Osteocyte (in vitro differentiated cells): ENCODE measurements at regions not wholly inside any gene's neighbourhood (a gene's known extent, or its start where the extent isn't known, plus 50 kb on each side); places are given as distances from the start of the nearest gene placed in this dataset.

Experiments used
- DNase-seq: peaks from one replicate; pipeline ENCODE4 v3.0.0; 2021; ENCODE audit warnings: mixed read lengths; ENCODE audit not compliant: unreplicated experiment; ENCODE audit errors: extremely low spot score
- H3K27ac Mint-ChIP-seq: one replicate; pipeline ENCODE4 v1.8.0; 2021; ENCODE audit warnings: mild to moderate bottlenecking, mixed read lengths; ENCODE audit not compliant: unreplicated experiment
- H3K27me3 Mint-ChIP-seq: one replicate; pipeline ENCODE4 v1.8.0; 2021; ENCODE audit warnings: mixed read lengths; ENCODE audit not compliant: unreplicated experiment
- H3K36me3 Mint-ChIP-seq: one replicate; pipeline ENCODE4 v1.8.0; 2021; ENCODE audit warnings: mixed read lengths; ENCODE audit not compliant: unreplicated experiment
- H3K4me1 Mint-ChIP-seq: one replicate; pipeline ENCODE4 v1.8.0; 2021; ENCODE audit warnings: mixed read lengths; ENCODE audit not compliant: unreplicated experiment
- H3K4me3 Mint-ChIP-seq: one replicate; pipeline ENCODE4 v1.8.0; 2021; ENCODE audit warnings: mild to moderate bottlenecking, moderate library complexity, mixed read lengths; ENCODE audit not compliant: unreplicated experiment
- H3K9me3 Mint-ChIP-seq: one replicate; pipeline ENCODE4 v1.8.0; 2021; ENCODE audit warnings: mixed read lengths; ENCODE audit not compliant: unreplicated experiment
- TF ChIP-seq, protein P1 (sequence below): fragments of 200-600 bp; sonication (generic); IDR thresholded peaks from 2 replicates; pipeline ENCODE4 v1.5.0; 2021; ENCODE audit warnings: antibody characterized with exemption, mild to moderate bottlenecking, moderate library complexity

DNA sequence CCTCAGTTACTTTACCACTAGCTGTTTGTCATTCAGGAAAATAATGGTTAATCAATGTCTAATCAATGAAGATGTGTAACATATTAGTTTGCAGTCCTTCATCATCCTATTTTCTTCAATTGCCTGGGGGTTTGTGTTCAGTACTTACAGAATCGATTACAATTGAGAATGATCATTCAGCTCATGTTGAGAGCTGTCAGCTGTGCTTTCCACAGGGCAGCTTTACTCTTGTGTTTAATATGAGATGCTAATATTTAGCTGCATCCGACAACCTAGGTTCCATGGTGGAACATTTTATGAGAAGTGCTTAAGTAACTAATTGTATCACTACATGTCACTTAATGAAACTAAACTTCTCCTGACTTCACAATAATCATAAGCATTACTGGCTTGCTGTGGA is 191.9 kb downstream of the GRB14 start:
- H3K27me3 Mint-ChIP-seq = no peaks in the 10 kb centered on the region

DNA sequence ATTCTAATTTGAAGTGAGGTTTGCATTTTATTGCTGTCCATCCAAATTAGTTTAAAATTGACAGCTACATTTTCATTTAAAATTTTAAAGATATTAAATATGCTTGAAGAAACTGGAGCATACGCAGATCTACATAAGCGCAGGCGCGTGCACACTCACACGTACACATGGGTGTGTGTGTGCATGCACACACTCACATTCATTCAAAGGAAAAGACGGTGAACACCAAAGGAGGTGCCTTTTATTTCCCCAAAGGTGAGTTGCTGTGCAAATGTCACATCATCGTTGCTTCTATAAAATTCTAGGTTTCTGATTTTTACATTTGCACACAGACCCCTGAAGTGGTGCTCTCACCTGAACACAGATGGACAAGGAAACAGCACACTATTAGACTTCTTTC is 194.2 kb downstream of the GRB14 start:
- no peaks in the 10 kb centered on the region for H3K9me3 Mint-ChIP-seq
- H3K27me3 Mint-ChIP-seq = no peaks in the 10 kb centered on the region

More for the DNA sequence above, 191.9 kb downstream of the GRB14 start:
- Mint-ChIP-seq H3K36me3 (no peaks in the 10 kb centered on the region), H3K4me1 (peaks cover 34% of the 10 kb centered on the region), H3K27ac (no peak overlapping the region), H3K4me3 (no peak overlapping the region), H3K9me3 (no peaks in the 10 kb centered on the region)
- TF ChIP-seq, protein P1, sequence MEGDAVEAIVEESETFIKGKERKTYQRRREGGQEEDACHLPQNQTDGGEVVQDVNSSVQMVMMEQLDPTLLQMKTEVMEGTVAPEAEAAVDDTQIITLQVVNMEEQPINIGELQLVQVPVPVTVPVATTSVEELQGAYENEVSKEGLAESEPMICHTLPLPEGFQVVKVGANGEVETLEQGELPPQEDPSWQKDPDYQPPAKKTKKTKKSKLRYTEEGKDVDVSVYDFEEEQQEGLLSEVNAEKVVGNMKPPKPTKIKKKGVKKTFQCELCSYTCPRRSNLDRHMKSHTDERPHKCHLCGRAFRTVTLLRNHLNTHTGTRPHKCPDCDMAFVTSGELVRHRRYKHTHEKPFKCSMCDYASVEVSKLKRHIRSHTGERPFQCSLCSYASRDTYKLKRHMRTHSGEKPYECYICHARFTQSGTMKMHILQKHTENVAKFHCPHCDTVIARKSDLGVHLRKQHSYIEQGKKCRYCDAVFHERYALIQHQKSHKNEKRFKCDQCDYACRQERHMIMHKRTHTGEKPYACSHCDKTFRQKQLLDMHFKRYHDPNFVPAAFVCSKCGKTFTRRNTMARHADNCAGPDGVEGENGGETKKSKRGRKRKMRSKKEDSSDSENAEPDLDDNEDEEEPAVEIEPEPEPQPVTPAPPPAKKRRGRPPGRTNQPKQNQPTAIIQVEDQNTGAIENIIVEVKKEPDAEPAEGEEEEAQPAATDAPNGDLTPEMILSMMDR = no peak
- no peak for DNase-seq

DNA sequence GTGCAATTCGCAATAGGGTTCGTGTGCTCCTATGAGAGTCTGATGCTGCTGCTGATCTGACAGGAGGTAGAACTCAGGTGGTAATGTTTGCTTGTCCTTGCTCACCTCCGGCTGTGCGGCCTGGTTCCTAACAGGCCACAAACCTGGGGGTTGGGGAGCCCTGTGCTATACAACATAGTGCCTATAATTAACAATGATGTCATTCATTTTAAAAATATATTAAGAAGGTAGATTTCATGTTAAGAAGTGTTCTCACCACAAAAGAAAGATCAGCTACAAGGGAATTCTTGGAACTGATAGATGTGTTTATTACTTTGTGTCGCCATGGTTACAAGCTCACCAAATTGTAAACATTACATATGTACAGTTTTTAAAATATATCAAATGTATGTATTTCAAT is 200.5 kb downstream of the GRB14 start:
- H3K27ac Mint-ChIP-seq = no peak overlapping the region
- TF ChIP-seq, protein P1 = no peak
- H3K4me3 Mint-ChIP-seq = no peak overlapping the region
- no peaks in the 10 kb centered on the region for H3K27me3 Mint-ChIP-seq
- no peak for DNase-seq
- no peaks in the 10 kb centered on the region for H3K9me3 Mint-ChIP-seq
- no peaks in the 10 kb centered on the region for H3K36me3 Mint-ChIP-seq
- H3K4me1 Mint-ChIP-seq = peaks cover 10% of the 10 kb centered on the region

More for the DNA sequence above, 194.2 kb downstream of the GRB14 start:
- no peak overlapping the region for H3K4me3 Mint-ChIP-seq
- DNase-seq = no peak
- no peaks in the 10 kb centered on the region for H3K36me3 Mint-ChIP-seq
- H3K4me1 Mint-ChIP-seq = peaks cover 34% of the 10 kb centered on the region
- H3K27ac Mint-ChIP-seq = no peak overlapping the region
- TF ChIP-seq, protein P1 = no peak

DNA sequence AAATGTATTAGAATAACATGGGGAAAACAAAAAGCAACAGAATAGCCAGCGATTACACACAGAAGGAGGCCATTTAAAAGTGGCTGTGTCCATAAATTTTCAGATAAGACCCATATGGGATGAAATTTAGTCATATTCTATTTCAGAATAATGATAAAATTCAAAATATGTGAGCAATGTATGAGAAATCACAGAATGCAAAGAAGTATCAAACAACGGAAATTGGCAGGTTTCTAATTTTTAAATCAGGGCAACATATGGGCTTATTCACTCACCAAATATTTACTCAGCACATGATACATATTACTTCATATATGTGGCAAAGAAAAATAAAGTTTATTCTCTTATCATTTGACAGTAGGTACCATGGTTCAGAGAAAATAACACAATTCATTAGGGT is 208.5 kb downstream of the GRB14 start:
- H3K27me3 Mint-ChIP-seq = no peaks in the 10 kb centered on the region
- no peak overlapping the region for H3K4me3 Mint-ChIP-seq
- H3K4me1 Mint-ChIP-seq = peaks cover 3% of the 10 kb centered on the region
- H3K9me3 Mint-ChIP-seq = no peaks in the 10 kb centered on the region
- TF ChIP-seq, protein P1 = no peak
- H3K36me3 Mint-ChIP-seq = no peaks in the 10 kb centered on the region
- no peak for DNase-seq
- no peak overlapping the region for H3K27ac Mint-ChIP-seq

DNA sequence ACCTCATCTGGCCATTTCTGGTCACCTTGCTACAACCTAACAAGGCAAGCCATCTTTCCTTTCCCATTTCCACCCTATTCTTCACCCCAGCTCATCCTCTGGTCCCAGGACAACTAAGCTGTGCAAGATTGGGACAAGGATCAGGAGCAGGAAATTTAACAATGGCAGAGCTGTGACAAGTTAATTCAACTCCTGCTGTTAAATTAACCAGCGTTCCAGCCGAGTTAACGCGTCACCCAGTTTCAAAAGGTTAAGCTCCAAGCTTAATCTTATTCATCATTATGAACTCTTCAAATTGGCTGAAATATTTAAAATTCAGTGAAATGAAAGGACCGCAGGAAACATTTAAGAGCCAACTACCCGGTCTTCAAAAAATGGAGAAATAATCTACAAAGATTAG is 231.9 kb downstream of the GRB14 start:
- H3K27me3 Mint-ChIP-seq = no peaks in the 10 kb centered on the region
- H3K4me1 Mint-ChIP-seq = peaks cover 21% of the 10 kb centered on the region
- no peak for DNase-seq
- H3K27ac Mint-ChIP-seq = no peak overlapping the region
- no peak overlapping the region for H3K4me3 Mint-ChIP-seq
- TF ChIP-seq, protein P1 = no peak
- H3K9me3 Mint-ChIP-seq = no peaks in the 10 kb centered on the region
- no peaks in the 10 kb centered on the region for H3K36me3 Mint-ChIP-seq
